ENCODE measurements at regions not wholly inside any gene's neighbourhood (a gene's known extent, or its start where the extent isn't known, plus 50 kb on each side); places are given as distances from the start of the nearest gene placed in this dataset.

DNA sequence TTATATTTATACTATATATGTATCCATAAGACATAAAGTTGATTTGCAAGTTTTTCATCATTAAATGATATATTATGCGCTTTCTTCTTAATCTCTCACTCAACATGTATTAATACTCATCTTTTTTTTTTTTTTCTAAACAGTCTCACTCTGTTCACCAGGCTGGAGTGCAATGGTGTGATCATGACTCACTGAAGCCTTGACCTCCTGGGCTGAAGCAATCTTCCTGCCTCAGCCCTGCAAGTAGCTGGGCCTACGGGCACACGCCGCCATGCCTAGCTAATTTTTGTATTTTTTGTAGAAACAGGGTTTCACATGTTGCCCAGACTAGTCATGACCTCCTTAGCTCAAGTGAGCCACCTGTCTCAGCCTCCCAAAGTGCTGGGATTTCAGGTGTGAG is 51.4 kb upstream of the MAP4K3 start:
- no TSS peak for BruUV-seq (replicated peaks)
- intact Hi-C loops (cut with micrococcal nuclease; ENCODE audit: unreplicated experiment) (no loop called here), in situ Hi-C loops (cut with MboI) (no loop called here)
- Histone ChIP-seq H3K4me1 (ENCODE audit: control insufficient read depth, insufficient read depth, low read length) (peaks cover 17% of the 10 kb centered on the region; the same call in 1 of the 2 replicates), H2AFZ (ENCODE audit: control insufficient read depth, low read depth, low read length) (no peak overlapping the region), H4K20me1 (ENCODE audit: control insufficient read depth, insufficient read depth) (no peaks in the 10 kb centered on the region), H3K27ac (ENCODE audit: control insufficient read depth, insufficient read depth) (no peak overlapping the region), H3K4me2 (ENCODE audit: control insufficient read depth, insufficient read depth) (no peak overlapping the region), H3K36me3 (ENCODE audit: control insufficient read depth in 2 of 2, insufficient read depth in 2 of 2, low read length in 1 of 2) (no peaks in the 10 kb centered on the region), H3K4me3 (no peak overlapping the region), H3K9ac (ENCODE audit: control insufficient read depth, insufficient read depth, low read length) (no peak overlapping the region), H3K9me3 (replicated peaks; ENCODE audit: control insufficient read depth, insufficient read depth, low read length) (no peaks in the 10 kb centered on the region), H3K79me2 (ENCODE audit: control insufficient read depth, insufficient read depth, low read length) (no peaks in the 10 kb centered on the region), H3K27me3 (replicated peaks in 1 of 2; ENCODE audit: control insufficient read depth in 2 of 2, insufficient read depth in 2 of 2, low read length in 1 of 2) (no peaks in the 10 kb centered on the region)
- ATAC-seq (no peak), DNase-seq (ENCODE audit: low read depth, low spot score) (no peak), FAIRE-seq (no peak)
- ChIA-PET CTCF (no interaction called here), SMC1A (ENCODE audit: uncharacterized antibody, unreplicated experiment) (no interaction called here), POLR2A (no interaction called here), RAD21 (ENCODE audit: unreplicated experiment) (no interaction called here)
- TF ChIP-seq SREBF1 (IDR thresholded peaks at IDR 0.05; ENCODE audit: low read length) (no peak), ZZZ3 (IDR thresholded peaks at IDR 0.05; ENCODE audit: control insufficient read depth, insufficient read length, low read depth) (no peak), ZNF217 (IDR thresholded peaks at IDR 0.05) (no peak)
- TF ChIP-seq, protein P1, sequence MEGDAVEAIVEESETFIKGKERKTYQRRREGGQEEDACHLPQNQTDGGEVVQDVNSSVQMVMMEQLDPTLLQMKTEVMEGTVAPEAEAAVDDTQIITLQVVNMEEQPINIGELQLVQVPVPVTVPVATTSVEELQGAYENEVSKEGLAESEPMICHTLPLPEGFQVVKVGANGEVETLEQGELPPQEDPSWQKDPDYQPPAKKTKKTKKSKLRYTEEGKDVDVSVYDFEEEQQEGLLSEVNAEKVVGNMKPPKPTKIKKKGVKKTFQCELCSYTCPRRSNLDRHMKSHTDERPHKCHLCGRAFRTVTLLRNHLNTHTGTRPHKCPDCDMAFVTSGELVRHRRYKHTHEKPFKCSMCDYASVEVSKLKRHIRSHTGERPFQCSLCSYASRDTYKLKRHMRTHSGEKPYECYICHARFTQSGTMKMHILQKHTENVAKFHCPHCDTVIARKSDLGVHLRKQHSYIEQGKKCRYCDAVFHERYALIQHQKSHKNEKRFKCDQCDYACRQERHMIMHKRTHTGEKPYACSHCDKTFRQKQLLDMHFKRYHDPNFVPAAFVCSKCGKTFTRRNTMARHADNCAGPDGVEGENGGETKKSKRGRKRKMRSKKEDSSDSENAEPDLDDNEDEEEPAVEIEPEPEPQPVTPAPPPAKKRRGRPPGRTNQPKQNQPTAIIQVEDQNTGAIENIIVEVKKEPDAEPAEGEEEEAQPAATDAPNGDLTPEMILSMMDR (IDR thresholded peaks at IDR 0.05 in 2 of 3, conservative IDR thresholded peaks at IDR 0.05 in 1 of 3; ENCODE audit: control insufficient read depth in 2 of 3, extremely low read depth in 1 of 3, insufficient read depth in 1 of 3, low read depth in 3 of 3, low read length in 3 of 3): no peak
- WGBS (ENCODE audit: insufficient coverage, insufficient replicate concordance, low lambda C conversion rate, missing lambda C conversion rate): 70% methylated on average over 4 of the region's 4 CpGs

DNA sequence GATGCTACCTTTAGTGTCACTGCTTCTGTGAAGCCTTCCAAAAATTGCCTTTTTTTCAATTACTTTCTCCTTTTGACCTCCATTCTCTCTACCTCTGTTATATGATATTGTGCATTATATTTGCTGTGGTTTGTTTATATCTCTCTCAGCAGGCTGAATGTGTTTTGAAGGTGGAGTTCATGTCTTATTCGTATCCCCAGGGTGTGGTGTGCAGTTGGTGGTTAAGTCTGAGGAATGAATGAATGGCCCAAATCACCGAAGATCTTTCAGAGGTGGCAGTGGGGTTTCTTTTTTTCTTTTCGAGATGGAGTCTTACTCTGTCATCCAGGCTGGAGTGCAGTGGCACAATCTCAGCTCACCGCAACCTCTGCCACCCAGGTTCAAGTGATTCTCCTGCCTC is 53.5 kb upstream of the MAP4K3 start:
- Histone ChIP-seq H4K20me1 (ENCODE audit: control insufficient read depth, insufficient read depth) (no peaks in the 10 kb centered on the region), H3K4me1 (ENCODE audit: control insufficient read depth, insufficient read depth, low read length) (peaks cover 21% of the 10 kb centered on the region), H3K9me3 (replicated peaks; ENCODE audit: control insufficient read depth, insufficient read depth, low read length) (no peaks in the 10 kb centered on the region), H3K27ac (ENCODE audit: control insufficient read depth, insufficient read depth) (no peak overlapping the region), H3K4me2 (ENCODE audit: control insufficient read depth, insufficient read depth) (no peak overlapping the region), H3K27me3 (replicated peaks in 1 of 2; ENCODE audit: control insufficient read depth in 2 of 2, insufficient read depth in 2 of 2, low read length in 1 of 2) (peaks cover 0 to 2% of the 10 kb centered on the region in 2 experiments; a peak in 2 of 4 replicates), H2AFZ (ENCODE audit: control insufficient read depth, low read depth, low read length) (no peak overlapping the region), H3K4me3 (no peak overlapping the region), H3K79me2 (ENCODE audit: control insufficient read depth, insufficient read depth, low read length) (no peaks in the 10 kb centered on the region), H3K36me3 (ENCODE audit: control insufficient read depth in 2 of 2, insufficient read depth in 2 of 2, low read length in 1 of 2) (no peaks in the 10 kb centered on the region), H3K9ac (ENCODE audit: control insufficient read depth, insufficient read depth, low read length) (no peak overlapping the region)
- 35% methylated on average over 3 of the region's 4 CpGs for WGBS (ENCODE audit: insufficient coverage, insufficient replicate concordance, low lambda C conversion rate, missing lambda C conversion rate)
- FAIRE-seq (no peak), ATAC-seq (no peak), DNase-seq (ENCODE audit: low read depth, low spot score) (no peak)
- ChIA-PET RAD21 (ENCODE audit: unreplicated experiment) (no interaction called here), POLR2A (no interaction called here), CTCF (interaction anchor here (0.6 to 1.0 kb wide), 3 partner anchors 24 to 111 kb away, joined by 3 to 4 read pairs (median 3); no protein-coding TSS in a partner anchor), SMC1A (ENCODE audit: uncharacterized antibody, unreplicated experiment) (no interaction called here)
- BruUV-seq (replicated peaks): no TSS peak
- intact Hi-C loops (cut with micrococcal nuclease; ENCODE audit: unreplicated experiment): loop anchor here (5.0 to 10.0 kb wide), 2 partner anchors 113 to 226 kb away; no protein-coding TSS in a partner anchor
- in situ Hi-C loops (cut with MboI): no loop called here
- TF ChIP-seq BHLHE40 (IDR thresholded peaks at IDR 0.05; ENCODE audit: borderline replicate concordance in 1 of 2, low read depth in 2 of 2, low read length in 1 of 2) (no peak), MYC (IDR thresholded peaks at IDR 0.05; ENCODE audit: insufficient read depth, insufficient read length, insufficient replicate concordance, low read length, severe bottlenecking) (no peak), SRF (IDR thresholded peaks at IDR 0.05; ENCODE audit: low read depth in 2 of 2, low read length in 2 of 2) (no peak), SMARCA5 (IDR thresholded peaks at IDR 0.05) (no peak), RELA (IDR thresholded peaks at IDR 0.05; ENCODE audit: borderline replicate concordance, partially characterized antibody) (no peak)
- TF ChIP-seq, protein P2, sequence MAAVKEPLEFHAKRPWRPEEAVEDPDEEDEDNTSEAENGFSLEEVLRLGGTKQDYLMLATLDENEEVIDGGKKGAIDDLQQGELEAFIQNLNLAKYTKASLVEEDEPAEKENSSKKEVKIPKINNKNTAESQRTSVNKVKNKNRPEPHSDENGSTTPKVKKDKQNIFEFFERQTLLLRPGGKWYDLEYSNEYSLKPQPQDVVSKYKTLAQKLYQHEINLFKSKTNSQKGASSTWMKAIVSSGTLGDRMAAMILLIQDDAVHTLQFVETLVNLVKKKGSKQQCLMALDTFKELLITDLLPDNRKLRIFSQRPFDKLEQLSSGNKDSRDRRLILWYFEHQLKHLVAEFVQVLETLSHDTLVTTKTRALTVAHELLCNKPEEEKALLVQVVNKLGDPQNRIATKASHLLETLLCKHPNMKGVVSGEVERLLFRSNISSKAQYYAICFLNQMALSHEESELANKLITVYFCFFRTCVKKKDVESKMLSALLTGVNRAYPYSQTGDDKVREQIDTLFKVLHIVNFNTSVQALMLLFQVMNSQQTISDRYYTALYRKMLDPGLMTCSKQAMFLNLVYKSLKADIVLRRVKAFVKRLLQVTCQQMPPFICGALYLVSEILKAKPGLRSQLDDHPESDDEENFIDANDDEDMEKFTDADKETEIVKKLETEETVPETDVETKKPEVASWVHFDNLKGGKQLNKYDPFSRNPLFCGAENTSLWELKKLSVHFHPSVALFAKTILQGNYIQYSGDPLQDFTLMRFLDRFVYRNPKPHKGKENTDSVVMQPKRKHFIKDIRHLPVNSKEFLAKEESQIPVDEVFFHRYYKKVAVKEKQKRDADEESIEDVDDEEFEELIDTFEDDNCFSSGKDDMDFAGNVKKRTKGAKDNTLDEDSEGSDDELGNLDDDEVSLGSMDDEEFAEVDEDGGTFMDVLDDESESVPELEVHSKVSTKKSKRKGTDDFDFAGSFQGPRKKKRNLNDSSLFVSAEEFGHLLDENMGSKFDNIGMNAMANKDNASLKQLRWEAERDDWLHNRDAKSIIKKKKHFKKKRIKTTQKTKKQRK (IDR thresholded peaks at IDR 0.05; ENCODE audit: low read depth, low read length): no peak
